ENCODE measurements at regions not wholly inside any gene's neighbourhood (a gene's known extent, or its start where the extent isn't known, plus 50 kb on each side); places are given as distances from the start of the nearest gene placed in this dataset.

GRCh38 chr2:168365094-168365621 lies 90.9 kb upstream of the CERS6 start:
- POLR2A ChIA-PET, result no interaction called here
- TF ChIP-seq CTCF (IDR thresholded peaks at IDR 0.05; ENCODE audit: insufficient read depth, low read length, missing control alignments), result no peak
- no peak for DNase-seq (ENCODE audit: low read depth, low spot score)
- CTCF ChIA-PET, result no interaction called here
- no peak overlapping the region for H3K4me3 ChIP-seq (ENCODE audit: low read depth, low read length)

- DNase-seq (ENCODE audit: low read depth, low spot score), result no peak
- TF ChIP-seq CTCF (IDR thresholded peaks at IDR 0.05; ENCODE audit: insufficient read depth, low read length, missing control alignments), result no peak
- ChIA-PET CTCF (interaction anchor here (2.4 kb wide), 1 partner anchor 22 kb away, joined by 6 read pairs; no protein-coding TSS in a partner anchor), POLR2A (no interaction called here)
- H3K4me3 ChIP-seq (ENCODE audit: low read depth, low read length), result no peak overlapping the region
These were observed 87.0 kb upstream of the CERS6 start for GRCh38 chr2:168369031-168369430.

- POLR2A ChIA-PET, result no interaction called here
- CTCF ChIA-PET, result no interaction called here
- H3K4me3 ChIP-seq (ENCODE audit: low read depth, low read length), result no peak overlapping the region
- no peak for TF ChIP-seq CTCF (IDR thresholded peaks at IDR 0.05; ENCODE audit: insufficient read depth, low read length, missing control alignments)
- no peak for DNase-seq (ENCODE audit: low read depth, low spot score)
These were observed 84.6 kb upstream of the CERS6 start for GRCh38 chr2:168371273-168372019.

- no peak overlapping the region for H3K4me3 ChIP-seq (ENCODE audit: low read depth, low read length)
- CTCF ChIA-PET, result no interaction called here
- DNase-seq (ENCODE audit: low read depth, low spot score), result no peak
- POLR2A ChIA-PET, result no interaction called here
- no peak for TF ChIP-seq CTCF (IDR thresholded peaks at IDR 0.05; ENCODE audit: insufficient read depth, low read length, missing control alignments)
These were observed 82.6 kb upstream of the CERS6 start for GRCh38 chr2:168373468-168373867.

GRCh38 chr2:168375195-168375798 lies 80.8 kb upstream of the CERS6 start:
- no peak for DNase-seq (ENCODE audit: low read depth, low spot score)
- no peak overlapping the region for H3K4me3 ChIP-seq (ENCODE audit: low read depth, low read length)
- ChIA-PET CTCF (no interaction called here), POLR2A (no interaction called here)
- no peak for TF ChIP-seq CTCF (IDR thresholded peaks at IDR 0.05; ENCODE audit: insufficient read depth, low read length, missing control alignments)

GRCh38 chr2:168378960-168379669 lies 77.0 kb upstream of the CERS6 start:
- no peak for DNase-seq (ENCODE audit: low read depth, low spot score)
- ChIA-PET POLR2A (no interaction called here), CTCF (no interaction called here)
- no peak for TF ChIP-seq CTCF (IDR thresholded peaks at IDR 0.05; ENCODE audit: insufficient read depth, low read length, missing control alignments)
- H3K4me3 ChIP-seq (ENCODE audit: low read depth, low read length), result no peak overlapping the region

All from AG04449 (cell line).